H1 (cell line): ENCODE measurements at regions not wholly inside any gene's neighbourhood (a gene's known extent, or its start where the extent isn't known, plus 50 kb on each side); places are given as distances from the start of the nearest gene placed in this dataset.

Experiments used
- CEBPB ChIP-seq: IDR thresholded peaks from 2 replicates; pipeline ENCODE4 v1.6.1; 2012; ENCODE audit warnings: low read depth, low read length
- CHD2 ChIP-seq: IDR thresholded peaks from 2 replicates; pipeline ENCODE4 v1.6.1; 2012; ENCODE audit warnings: low read length, improper control_type of control experiment
- EP300 ChIP-seq, 2 experiments: IDR thresholded peaks; 1 replicate in 1 of 2; 2 replicates in 1 of 2; pipeline ENCODE4 v1.6.1; 2011 to 2012; ENCODE audit warnings: low read depth in 2 of 2, low read length in 2 of 2, mild to moderate bottlenecking in 2 of 2, borderline replicate concordance in 1 of 2, inconsistent platforms in 1 of 2, moderate library complexity in 1 of 2
- EZH2 ChIP-seq: fragments of 200-600 bp; sonication (generic); IDR thresholded peaks from 2 replicates; pipeline ENCODE4 v1.7.1; 2012; ENCODE audit warnings: low read depth, mild to moderate bottlenecking, moderate library complexity, low read length, inconsistent platforms; ENCODE audit not compliant: severe bottlenecking
- POLR2A ChIP-seq, 2 experiments: IDR thresholded peaks; 1 replicate in 1 of 2; 2 replicates in 1 of 2; pipeline ENCODE4 v1.6.1; 2011; ENCODE audit warnings: low read depth in 2 of 2, low read length in 2 of 2, mild to moderate bottlenecking in 2 of 2; ENCODE audit errors: control extremely low read depth in 1 of 2
- RBBP5 ChIP-seq: IDR thresholded peaks from 2 replicates; pipeline ENCODE4 v1.7.1; 2012; ENCODE audit warnings: low read depth, mild to moderate bottlenecking, inconsistent platforms, low read length, moderate library complexity, borderline replicate concordance
- TAF1 ChIP-seq: IDR thresholded peaks from 2 replicates; pipeline ENCODE4 v1.6.1; 2011; ENCODE audit warnings: mild to moderate bottlenecking, low read depth, low read length
- TF ChIP-seq, protein P1 (sequence below), 3 experiments: IDR thresholded peaks; 1 replicate in 2 of 3; 2 replicates in 1 of 3; pipeline versions ENCODE4 v1.5.1 to v1.6.1; 2011; ENCODE audit warnings: low read length in 3 of 3, mild to moderate bottlenecking in 3 of 3, inconsistent platforms in 2 of 3, low read depth in 1 of 3, moderate library complexity in 1 of 3; ENCODE audit not compliant: insufficient read depth in 1 of 3; ENCODE audit errors: control extremely low read depth in 1 of 3

DNA sequence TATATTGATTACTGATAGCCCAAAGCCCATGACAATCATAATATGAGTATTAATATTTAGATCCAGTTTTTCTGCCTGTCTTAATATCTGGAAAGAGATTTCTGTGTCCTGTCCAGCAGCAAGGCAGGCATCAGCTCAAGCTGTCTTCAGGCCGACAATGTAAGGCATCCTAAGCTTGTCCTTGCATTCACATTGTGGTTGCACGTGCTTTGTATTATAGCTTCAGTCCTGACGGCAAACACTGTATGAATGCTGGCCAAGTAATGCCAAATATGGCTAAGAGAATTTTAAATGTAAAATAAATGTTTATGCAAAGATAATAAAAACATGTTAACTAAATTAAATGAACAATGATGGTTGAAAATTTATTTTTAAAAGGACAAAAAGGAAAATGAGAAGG lies 255.7 kb upstream of the RPS6KA3 start:
- TF ChIP-seq, protein P1, sequence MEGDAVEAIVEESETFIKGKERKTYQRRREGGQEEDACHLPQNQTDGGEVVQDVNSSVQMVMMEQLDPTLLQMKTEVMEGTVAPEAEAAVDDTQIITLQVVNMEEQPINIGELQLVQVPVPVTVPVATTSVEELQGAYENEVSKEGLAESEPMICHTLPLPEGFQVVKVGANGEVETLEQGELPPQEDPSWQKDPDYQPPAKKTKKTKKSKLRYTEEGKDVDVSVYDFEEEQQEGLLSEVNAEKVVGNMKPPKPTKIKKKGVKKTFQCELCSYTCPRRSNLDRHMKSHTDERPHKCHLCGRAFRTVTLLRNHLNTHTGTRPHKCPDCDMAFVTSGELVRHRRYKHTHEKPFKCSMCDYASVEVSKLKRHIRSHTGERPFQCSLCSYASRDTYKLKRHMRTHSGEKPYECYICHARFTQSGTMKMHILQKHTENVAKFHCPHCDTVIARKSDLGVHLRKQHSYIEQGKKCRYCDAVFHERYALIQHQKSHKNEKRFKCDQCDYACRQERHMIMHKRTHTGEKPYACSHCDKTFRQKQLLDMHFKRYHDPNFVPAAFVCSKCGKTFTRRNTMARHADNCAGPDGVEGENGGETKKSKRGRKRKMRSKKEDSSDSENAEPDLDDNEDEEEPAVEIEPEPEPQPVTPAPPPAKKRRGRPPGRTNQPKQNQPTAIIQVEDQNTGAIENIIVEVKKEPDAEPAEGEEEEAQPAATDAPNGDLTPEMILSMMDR (IDR thresholded peaks at IDR 0.05; ENCODE audit: control extremely low read depth in 1 of 3, insufficient read depth in 1 of 3, low read depth in 1 of 3, low read length in 3 of 3), result no peak
- TF ChIP-seq CEBPB (no peak), CHD2 (no peak), EZH2 (no peak), POLR2A (IDR thresholded peaks at IDR 0.05; ENCODE audit: control extremely low read depth in 1 of 2, low read depth in 2 of 2, low read length in 2 of 2) (no peak), TAF1 (no peak), EP300 (IDR thresholded peaks at IDR 0.05; ENCODE audit: borderline replicate concordance in 1 of 2, low read depth in 2 of 2, low read length in 2 of 2) (no peak), RBBP5 (no peak)
